ENCODE measurements at regions not wholly inside any gene's neighbourhood (a gene's known extent, or its start where the extent isn't known, plus 50 kb on each side); places are given as distances from the start of the nearest gene placed in this dataset.
"Not testable (repeated sequence)": the region's sequence is repeated elsewhere in the genome, so short reads cannot be mapped to it uniquely, and the experiment has no call there.

- no peak for TF ChIP-seq CTCF (IDR thresholded peaks at IDR 0.05; ENCODE audit: insufficient read depth, low read depth, low read length)
Measured at GRCh38 chr11:71133946-71134345, 118.4 kb downstream of the SHANK2 start.

GRCh38 chr11:71131861-71132260, 120.5 kb downstream of the SHANK2 start:
- DNase-seq (ENCODE audit: low read depth) = no peak
- TF ChIP-seq CTCF (IDR thresholded peaks at IDR 0.05; ENCODE audit: insufficient read depth, low read depth, low read length) = no peak
- H3K4me3 ChIP-seq (ENCODE audit: low read depth, low read length) = no peak overlapping the region

More at GRCh38 chr11:71133946-71134345, 118.4 kb downstream of the SHANK2 start:
- DNase-seq (ENCODE audit: low read depth) = no peak
- no peak overlapping the region for H3K4me3 ChIP-seq (ENCODE audit: low read depth, low read length)

- TF ChIP-seq CTCF (IDR thresholded peaks at IDR 0.05; ENCODE audit: insufficient read depth, low read depth, low read length) = no peak
- H3K4me3 ChIP-seq (ENCODE audit: low read depth, low read length) = no peak overlapping the region
- DNase-seq (ENCODE audit: low read depth) = no peak
Measured at GRCh38 chr11:71130106-71130505, 122.3 kb downstream of the SHANK2 start.

- H3K4me3 ChIP-seq (ENCODE audit: low read depth, low read length) = no peak overlapping the region
- peak; percentile 10 for DNase-seq (ENCODE audit: low read depth)
- TF ChIP-seq CTCF (IDR thresholded peaks at IDR 0.05; ENCODE audit: insufficient read depth, low read depth, low read length) = no peak
Measured at GRCh38 chr11:71129624-71130023, 122.8 kb downstream of the SHANK2 start.

- H3K4me3 ChIP-seq (ENCODE audit: low read depth, low read length) = no peak overlapping the region
- no peak for TF ChIP-seq CTCF (IDR thresholded peaks at IDR 0.05; ENCODE audit: insufficient read depth, low read depth, low read length)
- DNase-seq (ENCODE audit: low read depth) = no peak
Measured at GRCh38 chr11:71127806-71128205, 124.6 kb downstream of the SHANK2 start.

GRCh38 chr11:71126401-71126800, 126.0 kb downstream of the SHANK2 start:
- DNase-seq (ENCODE audit: low read depth); H3K4me3 ChIP-seq (ENCODE audit: low read depth, low read length): not testable (repeated sequence)

GRCh38 chr11:71125150-71125549, 127.2 kb downstream of the SHANK2 start:
- TF ChIP-seq CTCF (IDR thresholded peaks at IDR 0.05; ENCODE audit: insufficient read depth, low read depth, low read length) = no peak
- DNase-seq (ENCODE audit: low read depth) = no peak
- no peak overlapping the region for H3K4me3 ChIP-seq (ENCODE audit: low read depth, low read length)

Measured in fibroblast of villous mesenchyme (primary cell).